CD14-positive monocyte (primary cell): ENCODE measurements at regions not wholly inside any gene's neighbourhood (a gene's known extent, or its start where the extent isn't known, plus 50 kb on each side); places are given as distances from the start of the nearest gene placed in this dataset.

Source experiments
- DNase-seq, 3 donors: peaks; one replicate each; pipeline ENCODE4 v3.0.0-alpha.2; 2011 to 2022
- H2AFZ ChIP-seq: 2 replicates; pipeline ENCODE4 v1.6.0; 2012; ENCODE audit warnings: mild to moderate bottlenecking, low read depth, low read length, inconsistent platforms; ENCODE audit not compliant: insufficient read depth, poor library complexity, severe bottlenecking
- H3K27ac ChIP-seq, 2 donors: 1 replicate in 1 of 2; 2 replicates in 1 of 2; pipeline ENCODE4 v1.5.1; 2012 to 2013; ENCODE audit warnings: low read length in 2 of 2, control low read depth in 1 of 2, inconsistent platforms in 1 of 2, low read depth in 1 of 2, mild to moderate bottlenecking in 1 of 2
- H3K27me3 ChIP-seq, 2 donors: one replicate each; pipeline versions ENCODE4 v1.6.0 to v1.6.1; 2011 to 2013; ENCODE audit warnings: low read length in 2 of 2; ENCODE audit not compliant: control insufficient read depth in 2 of 2, insufficient read depth in 2 of 2
- H3K36me3 ChIP-seq, 2 donors: replicated peaks in 1 of 2; 1 replicate in 1 of 2; 2 replicates in 1 of 2; pipeline versions ENCODE4 v1.5.1 to v1.6.1; 2012 to 2013; ENCODE audit warnings: low read length in 2 of 2, control low read depth in 1 of 2, inconsistent platforms in 1 of 2, mild to moderate bottlenecking in 1 of 2; ENCODE audit not compliant: insufficient read depth in 2 of 2, control insufficient read depth in 1 of 2
- H3K4me1 ChIP-seq, 2 donors: 1 replicate in 1 of 2; 2 replicates in 1 of 2; pipeline versions ENCODE4 v1.5.1 to v1.6.1; 2012 to 2013; ENCODE audit warnings: low read length in 2 of 2, control low read depth in 1 of 2, inconsistent platforms in 1 of 2, mild to moderate bottlenecking in 1 of 2, moderate library complexity in 1 of 2; ENCODE audit not compliant: insufficient read depth in 2 of 2, control insufficient read depth in 1 of 2
- H3K4me2 ChIP-seq: replicated peaks from 2 replicates; pipeline ENCODE3; 2012; ENCODE audit warnings: low read length, moderate library complexity, mild to moderate bottlenecking; ENCODE audit not compliant: poor library complexity, severe bottlenecking; ENCODE audit errors: extremely low read depth
- H3K4me3 ChIP-seq, 3 experiments: fragments of 200-600 bp in 1 of 3; sonication (generic) in 1 of 3; replicated peaks in 1 of 3; 1 replicate in 2 of 3; 2 replicates in 1 of 3; pipeline ENCODE4 v1.5.1; 2011 to 2013; ENCODE audit warnings: low read length in 3 of 3, mild to moderate bottlenecking in 3 of 3, control low read depth in 2 of 3, low read depth in 2 of 3, inconsistent platforms in 1 of 3, moderate library complexity in 1 of 3
- H3K79me2 ChIP-seq: 2 replicates; pipeline ENCODE4 v1.6.0; 2012; ENCODE audit warnings: mild to moderate bottlenecking, control low read depth, inconsistent platforms, low read length, moderate library complexity; ENCODE audit not compliant: insufficient read depth
- H3K9ac ChIP-seq: 2 replicates; pipeline ENCODE4 v1.6.0; 2017; ENCODE audit warnings: low read length, mild to moderate bottlenecking; ENCODE audit not compliant: insufficient read depth, poor library complexity, severe bottlenecking
- H3K9me3 ChIP-seq, 2 donors: replicated peaks in 1 of 2; 1 replicate in 1 of 2; 2 replicates in 1 of 2; pipeline versions ENCODE4 v1.5.1 to v1.6.1; 2012 to 2013; ENCODE audit warnings: low read length in 2 of 2, control low read depth in 1 of 2; ENCODE audit not compliant: control insufficient read depth in 1 of 2, insufficient read depth in 1 of 2
- H4K20me1 ChIP-seq: 2 replicates; pipeline ENCODE4 v1.6.0; 2012; ENCODE audit warnings: mild to moderate bottlenecking, low read length, control low read depth, moderate library complexity; ENCODE audit not compliant: insufficient read depth
- H3K27ac Mint-ChIP-seq, 7 donors: one replicate each; pipeline ENCODE4 v1.8.0; 2020; ENCODE audit warnings: mild to moderate bottlenecking in 7 of 7, mixed read lengths in 7 of 7, moderate library complexity in 6 of 7, inconsistent platforms in 2 of 7
- H3K27me3 Mint-ChIP-seq, 3 donors: one replicate each; pipeline ENCODE4 v1.8.0; 2021 to 2022; ENCODE audit warnings: low read depth in 3 of 3, mild to moderate bottlenecking in 3 of 3, mixed read lengths in 3 of 3, moderate library complexity in 3 of 3, inconsistent platforms in 1 of 3
- H3K36me3 Mint-ChIP-seq, 2 donors: one replicate each; pipeline ENCODE4 v1.8.0; 2020; ENCODE audit warnings: mixed read lengths in 2 of 2, inconsistent platforms in 1 of 2, mild to moderate bottlenecking in 1 of 2
- H3K4me1 Mint-ChIP-seq: one replicate; pipeline ENCODE4 v1.8.0; 2020; ENCODE audit warnings: mild to moderate bottlenecking, mixed read lengths
- H3K4me3 Mint-ChIP-seq, 2 donors: one replicate each; pipeline ENCODE4 v1.8.0; 2020; ENCODE audit warnings: mild to moderate bottlenecking in 2 of 2, mixed read lengths in 2 of 2, moderate library complexity in 1 of 2
- H3K9me3 Mint-ChIP-seq, 7 donors: one replicate each; pipeline ENCODE4 v1.8.0; 2020 to 2022; ENCODE audit warnings: mixed read lengths in 7 of 7, mild to moderate bottlenecking in 6 of 7, moderate library complexity in 6 of 7, inconsistent platforms in 2 of 7
- CTCF ChIP-seq: fragments of 200-600 bp; IDR thresholded peaks from one replicate; pipeline ENCODE4 v1.8.0; 2022; ENCODE audit warnings: antibody characterized with exemption, mild to moderate bottlenecking
- WGBS: methylation state at CpG from one replicate; pipeline ENCODE4 v1.1.5; 2013; ENCODE audit warnings: missing lambda C conversion rate; ENCODE audit not compliant: insufficient coverage; 5-methylcytosine and 5-hydroxymethylcytosine counted together
- intact Hi-C, 2 donors: fragments of 100-400 bp; cut with micrococcal nuclease; formaldehyde crosslinking; loops; one replicate each; pipeline versions ENCODE4 v1.15.0 to v1.15.1; 2023

GRCh38 chrX:125622899-125623298 is 303.2 kb downstream of the TEX13C start:
- Histone ChIP-seq H3K27me3 (no peaks in the 10 kb centered on the region), H3K4me3 (no peak overlapping the region), H3K27ac (no peak overlapping the region), H4K20me1 (no peaks in the 10 kb centered on the region), H2AFZ (no peak overlapping the region), H3K9ac (no peak overlapping the region), H3K9me3 (peaks cover 0 to 17% of the 10 kb centered on the region in 2 donors), H3K79me2 (no peaks in the 10 kb centered on the region), H3K36me3 (no peaks in the 10 kb centered on the region), H3K4me1 (no peaks in the 10 kb centered on the region), H3K4me2 (no peak overlapping the region)
- intact Hi-C loops: no loop called here
- DNase-seq: no peak
- Mint-ChIP-seq H3K27me3 (peaks cover 0 to 1% (median 0%) of the 10 kb centered on the region in 3 donors), H3K36me3 (no peaks in the 10 kb centered on the region), H3K4me1 (no peaks in the 10 kb centered on the region), H3K4me3 (no peak overlapping the region), H3K27ac (no peak overlapping the region), H3K9me3 (peaks cover 0 to 16% (median 5%) of the 10 kb centered on the region in 7 donors)
- no CpG with 5 or more reads among the region's 2 CpGs for WGBS
- no peak for TF ChIP-seq CTCF

GRCh38 chrX:125627676-125628075 is 308.0 kb downstream of the TEX13C start:
- no peak for TF ChIP-seq CTCF
- Histone ChIP-seq H3K9me3 (peaks cover 0 to 14% of the 10 kb centered on the region in 2 donors), H3K27me3 (no peaks in the 10 kb centered on the region), H3K4me2 (no peak overlapping the region), H3K4me1 (no peaks in the 10 kb centered on the region), H3K79me2 (no peaks in the 10 kb centered on the region), H3K9ac (no peak overlapping the region), H3K4me3 (no peak overlapping the region), H4K20me1 (no peaks in the 10 kb centered on the region), H3K27ac (no peak overlapping the region), H2AFZ (no peak overlapping the region), H3K36me3 (no peaks in the 10 kb centered on the region)
- H3K27me3 Mint-ChIP-seq: peaks cover 0 to 2% (median 1%) of the 10 kb centered on the region in 3 donors
- H3K27ac Mint-ChIP-seq: no peak overlapping the region
- H3K36me3 Mint-ChIP-seq: no peaks in the 10 kb centered on the region
- H3K4me3 Mint-ChIP-seq: no peak overlapping the region
- peaks cover 0 to 10% (median 0%) of the 10 kb centered on the region in 7 donors for H3K9me3 Mint-ChIP-seq
- 90% methylated on average over 2 of the region's 6 CpGs for WGBS
- intact Hi-C loops: no loop called here
- no peak for DNase-seq
- H3K4me1 Mint-ChIP-seq: no peaks in the 10 kb centered on the region
